SHP77 treated with DMSO at 0.1 percent for 48 hours (cell line): ENCODE measurements at regions not wholly inside any gene's neighbourhood (a gene's known extent, or its start where the extent isn't known, plus 50 kb on each side); places are given as distances from the start of the nearest gene placed in this dataset.
A peak's percentile ranks its signal among the peaks of the same experiment; 100 is the strongest.
"Not testable (repeated sequence)": the region's sequence is repeated elsewhere in the genome, so short reads cannot be mapped to it uniquely, and the experiment has no call there.

ENCODE experiments used
- DNase-seq: peaks from one replicate; lab custom pipeline; 2025; lab: John Stamatoyannopoulos, UW

DNA sequence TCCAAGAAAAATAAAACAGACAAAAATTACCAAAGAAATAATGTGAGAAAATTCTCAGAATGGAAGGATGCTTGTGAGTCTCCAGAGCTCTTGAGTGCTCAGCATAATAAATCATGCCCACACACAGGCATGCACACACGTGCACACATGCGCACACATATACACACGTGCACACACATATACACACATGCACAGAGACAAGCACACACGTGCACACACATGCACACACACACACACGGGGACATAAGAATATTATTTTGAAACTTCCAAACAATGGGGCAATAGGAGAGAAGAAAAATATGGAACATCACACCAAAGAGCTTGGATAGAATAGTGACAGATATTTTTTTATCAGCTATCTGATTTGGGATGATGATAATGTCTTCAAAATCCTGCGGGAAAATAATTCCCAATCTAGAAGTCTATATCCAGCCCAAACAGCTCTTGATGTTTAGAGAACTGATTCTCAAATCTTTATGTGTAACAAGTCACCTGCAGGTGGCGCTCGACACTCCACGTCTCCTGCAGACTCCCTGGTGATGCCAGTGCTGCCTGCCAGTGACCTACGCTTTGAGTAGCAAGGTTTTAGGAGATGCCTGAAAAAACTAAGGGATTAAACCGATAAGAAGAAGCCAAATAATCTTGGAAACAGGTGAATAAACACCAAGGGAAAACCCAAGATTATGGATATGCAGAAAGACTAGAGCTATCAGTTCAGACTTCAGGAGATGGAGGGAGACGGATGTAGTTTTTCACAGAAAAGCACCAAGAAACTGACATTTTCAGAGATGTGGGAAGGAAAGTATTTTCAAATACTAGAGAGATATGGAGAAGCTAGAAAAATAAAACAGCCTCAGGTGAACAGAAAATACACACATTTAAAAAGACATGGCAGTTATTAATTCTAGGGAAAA is 743.6 kb downstream of the ETS1 start:
- DNase-seq, result no peak

DNA sequence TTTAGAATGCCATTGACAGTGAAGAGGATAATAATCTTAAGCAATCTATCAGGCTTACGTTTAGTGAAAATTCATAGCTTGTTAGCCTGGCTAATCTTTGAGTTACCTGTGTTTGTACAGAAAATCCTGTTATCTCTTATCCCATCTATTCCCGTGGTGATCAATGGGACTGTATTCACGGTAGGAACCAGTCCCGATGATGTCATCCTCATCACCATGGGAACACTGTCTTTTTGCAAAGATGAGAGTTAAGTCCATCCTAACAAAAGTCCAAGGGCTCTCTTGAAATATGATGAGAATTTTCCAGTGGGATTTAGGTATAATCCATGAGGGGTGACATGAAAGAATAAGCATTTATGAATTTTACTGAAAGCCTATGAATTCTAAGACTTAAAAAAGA is 762.2 kb downstream of the ETS1 start:
- no peak for DNase-seq

- DNase-seq, result no peak
Observed at GRCh38 chr11:127818625-127819024, 768.7 kb downstream of the ETS1 start.

DNA sequence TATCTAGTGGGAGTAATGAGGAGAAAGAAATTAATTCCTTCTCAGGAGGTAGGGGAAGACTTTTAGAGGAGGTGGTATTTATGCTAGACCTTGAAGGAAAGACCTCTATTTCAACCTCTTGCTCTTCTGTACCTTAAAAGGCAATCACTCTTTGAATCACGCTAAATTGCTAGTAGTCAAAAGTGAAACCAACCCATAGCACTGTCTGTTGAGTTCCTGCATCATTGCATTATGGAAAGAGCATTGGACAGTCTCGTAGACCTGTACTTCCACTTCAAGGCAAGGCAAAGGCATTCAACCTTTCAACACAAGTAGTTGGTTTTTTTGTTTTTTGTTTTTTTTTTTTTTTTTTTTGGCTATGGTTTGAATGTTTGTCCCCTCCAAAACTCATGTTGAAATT is 770.4 kb downstream of the ETS1 start:
- DNase-seq, result no peak

GRCh38 chr11:127815331-127815730 is 772.0 kb downstream of the ETS1 start:
- DNase-seq, result no peak

DNA sequence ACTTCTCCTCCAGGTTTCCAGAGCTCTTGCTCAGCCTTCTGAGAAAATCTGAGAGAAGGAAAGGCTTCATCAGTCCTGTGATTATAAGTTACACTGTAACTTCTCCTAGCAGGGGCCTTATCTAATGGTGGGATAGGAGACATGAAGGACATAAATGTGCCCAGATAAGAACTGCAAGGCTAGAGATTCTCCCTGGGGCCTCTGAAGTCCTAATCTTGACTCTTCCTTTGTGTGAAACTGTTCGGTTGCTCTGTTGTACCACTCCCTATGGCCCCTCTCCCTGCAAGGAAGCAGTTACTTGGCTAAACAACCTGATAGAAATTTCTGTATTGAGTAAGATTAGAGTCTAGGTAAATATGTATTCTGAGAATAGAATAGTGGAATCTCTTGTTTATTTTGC is 780.9 kb downstream of the ETS1 start:
- DNase-seq, result no peak

GRCh38 chr11:127805771-127806170 is 781.6 kb downstream of the ETS1 start:
- DNase-seq, result no peak

DNA sequence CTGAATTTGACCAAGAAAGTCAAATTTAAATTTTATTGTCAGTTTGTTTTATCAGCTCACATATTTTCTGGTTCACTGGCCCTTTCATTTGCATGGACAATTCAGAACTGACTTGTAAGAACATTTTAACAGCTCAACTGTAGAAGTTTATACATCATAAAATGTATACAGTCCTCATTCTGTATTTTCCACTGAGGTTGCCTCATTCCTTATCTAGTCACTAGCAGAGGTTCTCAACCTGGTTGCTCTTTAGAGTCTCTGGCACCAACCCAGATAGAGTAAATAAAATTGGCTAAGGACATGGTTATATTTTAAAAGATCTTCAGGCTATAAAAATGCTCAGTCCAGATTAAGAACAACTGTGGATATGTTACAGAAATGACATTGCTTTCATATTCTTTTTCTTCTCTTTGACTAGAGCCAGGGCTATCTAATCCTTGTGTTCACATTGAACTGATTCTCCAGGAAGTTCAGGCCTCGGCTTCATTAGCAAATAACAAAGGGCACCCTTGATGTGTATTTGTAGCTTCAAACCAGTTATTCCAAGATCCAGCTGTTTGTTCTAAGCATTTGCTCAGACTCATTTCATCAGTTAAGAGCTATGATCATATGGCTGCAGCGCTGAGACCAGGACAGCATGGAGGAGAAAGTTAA is 782.5 kb downstream of the ETS1 start:
- no peak for DNase-seq

GRCh38 chr11:127803755-127804154 is 783.6 kb downstream of the ETS1 start:
- no peak for DNase-seq

- DNase-seq, result no peak
Observed at GRCh38 chr11:127800989-127801688, 786.2 kb downstream of the ETS1 start.

GRCh38 chr11:127795326-127795725 is 792.0 kb downstream of the ETS1 start:
- DNase-seq, result no peak

- no peak for DNase-seq
Observed at GRCh38 chr11:127791844-127792243, 791.3 kb upstream of the KIRREL3 start.

- no peak for DNase-seq
Observed at GRCh38 chr11:127790592-127790991, 790.0 kb upstream of the KIRREL3 start.

- DNase-seq, result peak; percentile 16
Observed at GRCh38 chr11:127789927-127790326, 789.4 kb upstream of the KIRREL3 start.

DNA sequence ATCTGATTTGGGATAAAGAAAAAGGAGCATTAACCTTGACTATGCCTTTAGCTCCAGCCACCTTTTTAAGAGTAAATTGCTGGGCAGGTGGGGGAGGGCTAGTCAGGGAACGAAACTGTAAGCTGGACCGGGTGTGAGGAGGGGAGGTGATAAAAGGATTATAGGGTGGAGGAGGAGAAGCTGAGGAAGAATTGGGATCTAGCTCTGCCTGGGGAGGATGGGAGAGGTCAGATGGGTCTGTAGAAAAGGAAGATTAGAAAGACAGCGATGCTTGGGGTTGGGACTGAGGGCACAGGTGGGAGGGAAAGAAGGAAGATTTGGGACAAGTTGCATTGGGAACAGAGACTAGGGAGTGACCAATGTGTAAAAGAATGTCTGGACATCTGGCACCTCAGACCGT is 772.4 kb upstream of the KIRREL3 start:
- not testable (repeated sequence) for DNase-seq

DNA sequence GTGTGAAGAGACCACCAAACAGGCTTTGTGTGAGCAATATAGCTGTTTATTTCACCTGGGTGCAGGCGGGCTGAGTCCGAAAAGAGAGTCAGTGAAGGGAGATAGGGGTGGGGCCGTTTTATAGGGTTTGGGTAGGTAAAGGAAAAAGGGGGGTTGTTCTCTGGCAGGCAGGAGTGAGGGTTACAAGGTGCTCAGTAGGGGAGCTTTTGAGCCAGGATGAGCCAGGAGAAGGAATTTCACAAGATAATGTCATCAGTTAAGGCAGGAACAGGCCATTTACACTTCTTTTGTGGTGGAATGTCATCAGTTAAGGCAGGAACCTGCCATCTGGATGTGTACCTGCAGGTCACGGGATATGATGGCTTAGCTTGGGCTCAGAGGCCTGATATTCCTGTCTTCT is 768.4 kb upstream of the KIRREL3 start:
- not testable (repeated sequence) for DNase-seq

DNA sequence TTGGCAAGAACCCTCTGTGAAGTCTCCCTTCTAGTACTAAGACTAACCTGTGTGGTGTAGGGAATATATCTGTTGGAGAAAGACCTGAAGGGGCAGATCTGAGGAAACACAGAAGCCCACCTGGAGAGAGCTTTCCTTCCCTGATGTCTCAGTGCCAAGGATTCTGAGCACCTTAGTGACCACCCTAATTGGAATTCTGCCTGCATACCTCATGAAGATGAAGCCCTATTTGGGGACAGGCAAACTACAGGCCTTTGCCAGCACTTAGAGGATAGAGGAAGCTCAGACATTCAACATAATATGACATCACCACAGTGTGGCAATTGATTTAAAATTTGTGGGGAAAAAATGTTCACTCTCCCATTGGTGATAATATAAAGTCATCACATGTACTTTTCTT is 766.2 kb upstream of the KIRREL3 start:
- no peak for DNase-seq

DNA sequence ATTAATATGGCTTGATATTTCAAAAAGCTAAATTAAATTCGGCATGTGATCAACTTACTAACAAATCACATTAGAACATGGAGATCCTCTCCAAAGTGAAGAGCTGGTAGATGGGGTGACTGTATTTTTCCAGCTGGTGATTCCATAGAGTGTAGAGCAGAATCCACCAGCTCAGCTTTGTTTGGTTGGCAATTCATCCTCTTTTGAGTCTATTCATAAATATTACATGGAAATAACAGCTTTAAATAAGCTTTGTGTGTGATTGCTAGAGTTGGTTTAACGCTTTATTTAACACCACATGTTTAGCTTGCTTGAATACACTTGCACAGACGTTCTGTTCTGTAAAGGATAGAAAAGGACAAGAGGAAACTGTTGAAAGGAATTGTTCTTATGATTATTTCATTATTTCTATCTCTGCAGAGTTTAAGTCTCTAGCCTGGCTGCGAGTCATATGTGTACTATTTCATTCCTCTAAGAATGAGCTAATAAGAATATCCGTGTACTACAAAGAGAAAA is 738.3 kb upstream of the KIRREL3 start:
- DNase-seq, result no peak

- no peak for DNase-seq
Observed at GRCh38 chr11:127737499-127737898, 736.9 kb upstream of the KIRREL3 start.

DNA sequence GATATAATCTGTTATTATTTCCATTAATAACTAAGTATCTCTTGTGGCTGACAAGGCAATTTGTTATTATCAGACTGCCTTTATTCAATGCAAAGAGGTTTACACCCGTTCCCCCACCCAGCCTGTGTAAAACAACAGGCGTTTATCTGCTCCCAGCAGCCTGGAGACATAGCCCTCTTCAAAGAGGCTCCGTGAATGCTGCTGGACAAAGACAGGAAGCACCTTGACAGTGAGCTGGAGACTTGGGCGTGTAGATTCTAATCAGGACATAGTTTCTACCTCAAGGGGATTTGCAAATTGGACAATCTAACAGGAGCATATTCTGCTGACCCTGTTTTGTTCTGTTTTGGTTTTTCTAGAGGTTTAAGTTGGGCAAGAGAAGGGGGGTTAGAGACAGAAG is 733.0 kb upstream of the KIRREL3 start:
- no peak for DNase-seq

DNA sequence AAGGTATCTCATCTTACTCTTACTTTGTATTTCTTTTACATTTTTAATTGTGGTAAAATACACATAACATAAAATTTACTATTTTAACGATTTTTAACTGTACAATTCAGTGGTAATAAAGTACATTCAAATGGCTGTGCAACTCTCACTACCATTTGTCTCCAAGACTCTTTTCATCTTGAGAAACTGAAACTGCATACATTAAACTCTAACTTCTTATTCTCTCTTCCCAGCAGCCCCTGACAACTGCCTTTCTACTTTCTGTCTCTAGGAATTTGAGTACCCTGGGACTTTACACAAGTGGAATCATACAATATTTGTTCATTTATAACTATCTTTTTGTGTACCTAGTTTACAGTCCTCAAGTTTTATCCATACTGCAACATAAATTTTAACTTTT is 725.8 kb upstream of the KIRREL3 start:
- DNase-seq, result no peak

DNA sequence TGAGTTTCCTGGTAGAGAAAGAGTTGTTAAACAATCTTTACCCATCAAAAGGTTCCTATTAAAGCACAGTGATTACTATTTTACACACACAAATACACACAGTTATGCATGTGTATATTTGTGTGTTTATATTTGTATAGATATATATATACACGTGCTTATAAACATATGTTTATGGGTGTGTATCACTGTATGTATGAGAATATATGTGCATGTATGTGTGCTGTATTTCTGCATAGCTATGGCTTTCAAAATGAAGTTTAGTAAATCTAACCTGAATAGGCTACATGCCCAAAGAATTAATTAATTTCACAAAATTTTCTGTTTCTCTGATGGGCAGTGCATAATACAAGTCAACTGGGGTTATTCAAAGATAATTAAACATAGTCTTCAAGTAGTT is 723.1 kb upstream of the KIRREL3 start:
- DNase-seq, result no peak

DNA sequence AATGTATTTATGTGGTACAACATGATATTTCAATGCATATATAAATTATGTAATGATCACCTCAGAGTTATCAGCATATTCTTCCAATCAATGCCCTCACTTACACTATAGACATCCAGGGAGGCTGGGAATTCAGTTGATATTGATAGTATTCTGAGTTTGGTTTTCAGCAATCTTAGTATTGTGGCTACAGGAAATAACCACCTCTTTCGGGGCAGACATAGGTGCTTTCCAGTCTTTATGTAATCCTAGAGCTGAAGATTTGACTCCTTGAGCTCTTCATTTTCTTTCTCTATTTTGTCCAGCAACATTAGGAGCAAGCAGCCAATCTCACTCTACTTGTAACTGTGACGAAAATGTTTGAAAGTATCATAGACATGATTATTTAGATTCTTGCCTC is 712.7 kb upstream of the KIRREL3 start:
- no peak for DNase-seq
